HG03280 (cell line): ENCODE measurements at regions not wholly inside any gene's neighbourhood (a gene's known extent, or its start where the extent isn't known, plus 50 kb on each side); places are given as distances from the start of the nearest gene placed in this dataset.
"Not testable (repeated sequence)": the region's sequence is repeated elsewhere in the genome, so short reads cannot be mapped to it uniquely, and the experiment has no call there.

ENCODE experiments used
- ATAC-seq: cut with Tn5 transposase; IDR thresholded peaks from one replicate; pipeline ENCODE4 v1.9.1; 2021; ENCODE audit warnings: mild to moderate bottlenecking, moderate library complexity; ENCODE audit not compliant: unreplicated experiment

GRCh38 chr21:10426812-10427211, 94.6 kb upstream of the TPTE start:
- not testable (repeated sequence) for ATAC-seq

- ATAC-seq, result not testable (repeated sequence)
Measured at GRCh38 chr21:10427277-10427676, 94.1 kb upstream of the TPTE start.

GRCh38 chr21:10428981-10429534, 92.3 kb upstream of the TPTE start:
- ATAC-seq, result not testable (repeated sequence)

- no peak for ATAC-seq
Measured at GRCh38 chr21:10430005-10430404, 91.4 kb upstream of the TPTE start.

- ATAC-seq, result not testable (repeated sequence)
Measured at GRCh38 chr21:10431995-10432394, 89.4 kb upstream of the TPTE start.

GRCh38 chr21:10432456-10432855, 88.9 kb upstream of the TPTE start:
- not testable (repeated sequence) for ATAC-seq

- not testable (repeated sequence) for ATAC-seq
Measured at GRCh38 chr21:10437977-10438376, 83.4 kb upstream of the TPTE start.

- ATAC-seq, result not testable (repeated sequence)
Measured at GRCh38 chr21:10440639-10441038, 80.7 kb upstream of the TPTE start.

GRCh38 chr21:10442018-10442417, 79.4 kb upstream of the TPTE start:
- ATAC-seq, result not testable (repeated sequence)

- ATAC-seq, result not testable (repeated sequence)
Measured at GRCh38 chr21:10445685-10446084, 75.7 kb upstream of the TPTE start.

GRCh38 chr21:10449451-10449850, 71.9 kb upstream of the TPTE start:
- ATAC-seq, result not testable (repeated sequence)

GRCh38 chr21:10451274-10451673, 70.1 kb upstream of the TPTE start:
- not testable (repeated sequence) for ATAC-seq

GRCh38 chr21:10457765-10458164, 63.6 kb upstream of the TPTE start:
- ATAC-seq, result not testable (repeated sequence)

- not testable (repeated sequence) for ATAC-seq
Measured at GRCh38 chr21:10460957-10461356, 60.4 kb upstream of the TPTE start.

GRCh38 chr21:10461445-10461844, 59.9 kb upstream of the TPTE start:
- ATAC-seq, result not testable (repeated sequence)

- ATAC-seq, result no peak
Measured at GRCh38 chr21:10463156-10463555, 58.2 kb upstream of the TPTE start.

- ATAC-seq, result no peak
Measured at GRCh38 chr21:10464975-10465374, 56.4 kb upstream of the TPTE start.

- ATAC-seq, result not testable (repeated sequence)
Measured at GRCh38 chr21:10465524-10466110, 55.8 kb upstream of the TPTE start.

- ATAC-seq, result no peak
Measured at GRCh38 chr21:10466200-10466599, 55.2 kb upstream of the TPTE start.
